NCI-H510A treated with DMSO at 0.1 percent for 48 hours (cell line): ENCODE measurements at regions not wholly inside any gene's neighbourhood (a gene's known extent, or its start where the extent isn't known, plus 50 kb on each side); places are given as distances from the start of the nearest gene placed in this dataset.

Experiments
- DNase-seq: peaks from one replicate; lab custom pipeline; 2025; lab: John Stamatoyannopoulos, UW

DNA sequence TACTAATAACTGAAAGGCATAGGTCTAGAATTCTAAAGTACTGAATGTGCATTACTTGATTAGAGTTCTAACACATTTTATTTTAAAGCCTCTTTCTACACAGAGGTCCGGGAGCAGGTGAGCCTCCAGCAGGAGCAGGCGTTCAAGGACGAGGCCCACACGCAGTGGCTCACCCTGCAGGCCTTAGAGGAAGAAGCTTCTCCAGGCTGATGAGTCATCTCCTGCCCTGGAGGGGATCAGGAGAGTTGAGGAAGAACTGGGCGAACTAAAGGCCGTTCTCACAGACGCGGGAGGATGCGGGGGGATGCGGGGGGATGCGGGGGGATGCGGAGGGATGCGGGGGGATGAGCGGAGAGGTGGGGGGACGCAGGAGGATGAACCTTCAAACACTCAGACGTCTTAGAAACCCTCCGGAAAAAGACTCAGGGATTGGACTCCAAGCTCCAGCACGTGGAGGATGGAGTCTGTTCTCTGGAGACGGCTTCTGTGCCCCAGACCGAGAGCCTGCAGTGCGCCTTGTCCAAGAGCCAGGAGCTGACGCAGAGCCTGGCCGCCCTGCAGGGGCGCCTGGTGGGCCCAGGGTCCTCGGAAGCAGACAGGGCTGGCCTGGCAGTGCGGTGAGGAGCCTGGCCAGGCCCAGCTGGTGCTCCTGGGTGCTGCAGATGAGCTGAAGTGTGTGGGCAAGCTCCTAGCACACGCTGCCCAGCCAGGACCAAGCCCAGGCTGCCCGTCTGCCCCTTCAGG, 433.7 kb upstream of the TPK1 start:
- DNase-seq = no peak

DNA sequence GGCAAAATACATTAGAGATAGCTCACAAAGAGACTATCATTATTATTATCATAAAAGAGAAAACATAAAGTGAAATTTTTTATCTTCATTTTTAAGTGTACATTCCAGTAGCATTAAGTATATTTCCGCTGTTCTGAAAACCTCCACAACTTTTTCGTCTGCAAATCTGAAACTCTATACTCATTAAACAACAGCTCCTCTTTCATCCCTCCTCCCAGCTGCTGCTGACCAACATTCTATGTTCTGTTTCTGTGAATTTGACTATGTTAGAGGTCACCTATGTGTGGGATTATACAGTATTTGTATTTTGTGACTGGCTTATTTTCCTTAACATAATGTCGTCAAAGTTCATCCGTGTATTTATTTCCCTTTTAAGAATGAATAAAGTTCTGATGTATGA, 429.3 kb upstream of the TPK1 start:
- no peak for DNase-seq

DNA sequence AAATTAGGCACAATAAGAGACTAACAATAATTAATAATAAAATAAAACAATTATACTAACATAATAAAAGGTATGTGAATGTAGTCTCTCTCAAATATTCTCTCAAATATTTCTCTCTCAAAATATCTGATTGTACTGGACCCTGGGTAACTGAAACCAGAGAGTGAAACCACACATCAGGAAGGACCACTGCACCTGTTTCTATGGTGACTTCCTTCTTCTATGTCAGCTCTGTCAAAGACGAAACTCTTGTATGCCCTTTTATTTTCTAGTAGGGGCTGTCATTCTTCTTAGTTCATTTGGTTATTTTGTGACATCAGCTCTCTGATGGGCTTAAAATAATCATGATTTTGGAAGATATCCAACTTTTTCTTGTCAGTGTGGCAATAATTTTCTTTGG, 428.0 kb upstream of the TPK1 start:
- no peak for DNase-seq

DNA sequence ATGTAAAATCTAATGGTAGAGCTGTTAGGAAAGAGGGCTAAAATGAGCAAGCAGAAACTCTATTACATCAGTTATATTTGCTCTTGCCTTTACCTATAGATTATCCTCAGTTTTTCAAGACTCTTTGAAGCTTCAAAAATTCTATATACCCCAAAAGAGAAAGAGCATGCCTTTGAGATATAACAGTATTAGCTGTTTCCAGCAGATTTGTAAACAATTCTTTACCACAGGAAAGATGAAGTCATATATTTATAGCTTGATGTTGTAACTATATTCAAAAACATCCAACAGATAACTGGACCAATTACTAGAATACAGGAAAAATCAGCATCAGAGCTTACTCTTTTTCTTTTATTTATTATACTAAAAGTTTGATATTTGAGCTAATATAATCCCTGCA, 416.2 kb upstream of the TPK1 start:
- no peak for DNase-seq

DNA sequence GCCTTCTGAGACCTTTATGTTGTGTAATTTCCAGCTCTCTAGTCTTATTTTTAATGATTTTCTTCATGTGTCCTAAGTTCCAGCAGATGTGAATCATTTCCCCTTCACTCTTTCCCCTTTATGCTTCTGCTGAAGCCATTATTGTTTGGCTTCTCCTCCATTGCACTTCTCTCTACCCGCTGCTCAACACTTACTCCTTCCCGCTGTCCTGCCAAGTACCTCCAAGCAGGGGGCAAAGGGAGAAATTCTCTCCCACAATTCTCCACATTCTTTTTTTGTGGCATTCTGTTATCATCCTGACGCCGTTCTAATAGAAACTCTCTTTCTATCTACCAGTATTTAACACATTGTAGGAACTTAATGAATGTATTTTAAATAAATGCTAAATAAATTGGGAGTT, 388.9 kb upstream of the TPK1 start:
- DNase-seq = no peak

DNA sequence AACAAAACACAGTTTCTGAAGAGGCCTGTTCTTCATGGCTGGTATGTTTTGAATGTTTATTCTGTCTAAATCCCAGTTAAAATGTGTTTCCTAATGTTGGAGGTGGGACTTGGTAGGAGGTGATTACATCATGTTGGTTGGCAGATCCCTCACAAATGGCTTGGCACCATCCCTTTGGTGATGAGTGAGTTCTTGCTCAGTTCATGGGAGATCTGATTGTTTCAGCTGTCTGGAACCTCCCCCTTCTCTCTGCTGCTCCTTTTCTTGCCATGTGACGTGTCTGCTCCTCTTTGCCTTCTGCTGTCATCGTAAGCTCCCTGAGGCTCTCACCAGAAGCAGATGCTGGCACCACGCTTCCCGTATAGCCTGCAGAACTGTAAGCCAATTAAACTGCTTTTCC, 383.6 kb upstream of the TPK1 start:
- DNase-seq = no peak

DNA sequence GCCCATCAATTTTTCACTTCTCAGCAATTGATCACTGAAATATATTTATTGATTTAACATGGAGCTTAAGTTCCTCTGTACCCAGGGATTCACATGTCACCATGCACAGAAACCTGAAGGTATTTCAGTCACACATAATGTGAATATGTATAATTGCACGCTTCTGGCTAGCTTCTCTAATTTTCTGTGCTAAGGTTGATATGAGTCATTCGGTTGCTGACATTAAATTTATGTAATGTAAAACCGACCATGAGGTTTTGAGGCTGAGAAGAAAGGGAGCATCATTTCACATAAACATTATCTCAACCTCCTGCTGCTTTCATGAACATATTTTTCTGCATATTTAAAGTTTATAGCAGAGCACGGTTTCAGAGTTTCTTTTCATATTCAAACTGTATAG, 381.0 kb upstream of the TPK1 start:
- DNase-seq = no peak

DNA sequence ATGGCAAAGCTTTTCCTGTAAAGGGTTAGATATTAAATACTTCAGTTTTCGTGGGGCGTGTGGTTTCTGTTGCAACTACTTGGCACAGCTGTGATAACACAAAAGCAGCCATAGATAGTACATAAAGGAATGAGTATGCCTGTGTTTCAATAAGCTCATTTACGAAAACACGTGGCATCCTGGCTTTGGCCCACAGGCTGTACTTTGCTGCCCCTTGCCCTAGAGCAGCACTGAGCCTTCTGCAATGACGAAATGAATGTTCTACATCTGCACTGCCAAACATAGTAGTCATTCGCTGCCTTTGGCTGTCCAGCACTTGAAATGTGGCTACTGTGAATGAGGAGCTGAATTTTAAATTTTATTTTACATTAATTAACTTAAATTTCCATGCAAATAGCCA, 376.2 kb upstream of the TPK1 start:
- no peak for DNase-seq

DNA sequence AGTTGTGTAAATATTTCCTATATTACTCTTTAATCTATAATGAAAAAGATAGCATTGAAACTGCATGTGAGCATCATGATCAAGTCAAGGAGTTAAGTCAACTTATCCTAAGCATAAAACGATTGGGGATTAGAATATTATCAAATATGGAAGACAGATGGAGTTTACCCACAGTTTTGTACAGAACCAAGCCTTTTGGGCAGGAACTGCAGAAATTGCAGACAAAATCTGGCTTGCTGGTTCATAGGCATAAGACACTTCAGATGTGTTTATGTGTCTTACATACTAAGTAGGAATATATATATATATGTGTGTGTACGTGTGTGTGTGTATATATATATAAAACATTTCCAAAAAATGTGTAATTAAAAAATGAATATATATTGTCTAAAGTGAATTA, 375.4 kb upstream of the TPK1 start:
- no peak for DNase-seq

DNA sequence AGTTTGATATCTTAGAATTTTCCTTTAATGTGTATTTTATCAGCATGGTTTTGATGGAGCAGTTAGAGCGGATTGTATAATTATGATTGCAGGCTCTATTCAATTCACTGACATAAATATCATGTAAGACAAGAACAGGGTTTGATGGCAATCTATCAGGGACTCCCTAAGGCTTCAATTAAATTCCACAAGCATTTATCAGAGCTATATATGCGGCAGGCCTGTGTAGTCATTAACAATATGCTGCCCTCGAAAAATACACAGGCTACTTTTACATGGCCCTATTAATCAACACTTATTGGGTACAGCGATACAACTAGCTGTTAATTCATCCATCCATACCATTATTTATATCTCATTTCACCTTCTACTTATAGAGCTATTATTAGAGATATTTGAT, 358.1 kb upstream of the TPK1 start:
- no peak for DNase-seq

DNA sequence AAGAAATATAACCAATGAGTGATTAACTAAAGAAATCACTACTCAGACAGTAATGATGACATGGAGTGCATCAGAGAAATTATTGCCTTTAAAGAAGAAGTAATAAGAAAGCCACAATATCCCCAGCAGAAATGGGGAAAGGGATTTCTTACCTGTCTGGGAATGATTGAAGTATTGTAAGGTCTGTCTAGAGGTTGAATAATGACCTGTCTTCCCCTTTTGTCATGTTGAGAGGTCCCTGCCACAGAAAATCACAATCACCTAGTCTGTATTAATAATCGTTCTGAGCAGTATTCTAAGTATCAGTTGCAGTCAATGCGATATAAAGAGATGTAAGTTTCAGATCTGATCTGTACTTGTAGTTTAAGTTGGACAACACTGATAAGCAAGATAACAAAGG, 349.1 kb upstream of the TPK1 start:
- no peak for DNase-seq

DNA sequence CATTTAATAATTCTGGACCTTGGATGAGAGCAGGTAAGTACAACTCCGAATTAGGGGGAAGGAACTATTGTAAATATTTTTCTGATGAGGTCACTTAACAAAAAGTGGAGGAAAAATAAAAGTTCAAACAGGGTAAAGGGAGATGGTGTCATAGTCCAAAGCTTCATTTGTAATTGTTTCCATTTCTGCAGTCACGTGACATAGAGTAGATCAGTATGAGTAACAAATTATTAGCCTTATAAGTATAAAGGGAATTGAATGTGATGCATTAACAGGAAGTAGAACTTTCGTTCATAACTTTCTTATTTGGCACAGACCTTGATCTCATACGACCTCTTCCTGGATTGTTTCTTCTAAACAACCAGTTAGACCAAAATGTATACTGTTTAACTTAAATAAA, 347.2 kb upstream of the TPK1 start:
- DNase-seq = no peak

DNA sequence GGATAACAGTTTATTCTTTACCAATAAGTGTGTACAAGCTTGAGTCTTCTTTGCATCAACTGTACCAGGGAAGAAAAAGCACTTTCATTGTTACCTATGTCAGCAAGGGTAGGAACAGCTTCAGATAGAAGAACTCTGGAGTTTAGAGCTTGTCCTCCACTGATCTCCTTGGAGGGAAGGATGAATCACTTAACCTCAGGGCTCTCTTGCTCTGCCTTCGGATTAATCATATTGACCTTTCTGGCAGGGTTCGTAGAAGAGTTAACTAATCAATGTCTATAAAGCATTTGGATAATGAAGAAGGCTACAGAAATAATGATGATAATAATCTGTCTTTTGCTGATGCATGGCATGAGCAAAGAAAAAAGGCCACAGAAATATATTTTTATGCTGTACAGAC, 339.5 kb upstream of the TPK1 start:
- DNase-seq = no peak

DNA sequence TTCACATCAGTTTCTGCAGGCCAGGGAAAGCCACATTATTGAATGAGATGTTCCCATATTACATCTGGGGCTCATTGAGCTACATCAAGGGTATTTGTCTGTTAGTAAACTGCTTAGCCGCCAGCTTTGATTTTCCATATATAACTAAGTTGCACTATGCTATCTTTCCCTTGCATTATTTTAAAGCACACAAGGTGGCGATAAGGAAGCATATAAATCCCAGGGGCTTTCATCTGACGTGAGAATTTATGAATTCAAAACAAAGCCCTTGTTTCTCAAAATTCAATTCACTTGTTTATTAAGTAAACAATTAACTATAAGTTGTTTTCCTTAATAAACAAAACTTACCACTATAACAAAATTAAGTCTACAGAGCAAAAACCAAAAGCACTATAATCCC, 334.1 kb upstream of the TPK1 start:
- peak; percentile 20 for DNase-seq

DNA sequence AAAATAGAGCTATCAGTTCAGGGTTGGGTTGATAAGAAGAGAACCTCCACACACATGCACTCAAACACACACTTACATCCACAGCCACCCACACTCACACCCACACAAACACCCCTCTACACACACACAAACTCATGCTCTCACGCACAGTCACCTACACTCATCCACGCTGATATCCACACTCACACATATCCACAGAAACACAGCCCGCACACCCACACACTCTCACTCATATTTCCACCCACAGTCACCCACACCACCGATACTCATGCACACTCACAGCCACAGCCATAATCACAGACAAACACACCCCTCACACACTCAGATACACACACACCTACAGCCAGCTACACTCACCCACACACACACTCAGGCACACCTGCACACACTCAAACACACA, 333.0 kb upstream of the TPK1 start:
- DNase-seq = no peak

DNA sequence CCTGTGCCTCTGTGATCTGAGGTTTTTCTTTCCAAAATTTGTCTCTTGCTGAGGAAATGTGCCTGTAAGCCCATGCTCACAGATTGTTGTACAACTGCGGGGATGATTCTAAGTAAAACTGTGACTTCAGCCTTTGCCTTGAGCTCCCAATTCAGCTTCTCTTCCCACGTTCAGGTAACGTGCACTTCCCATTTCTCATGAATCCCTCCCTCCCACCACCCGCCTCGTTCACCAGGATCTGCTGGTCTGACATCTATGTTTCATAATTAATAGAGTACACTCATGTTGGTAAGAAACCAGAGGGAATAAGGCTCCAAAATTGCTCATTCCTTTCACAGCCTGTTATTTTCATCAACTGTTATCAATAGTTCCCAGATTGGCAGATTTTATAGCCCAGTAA, 332.6 kb upstream of the TPK1 start:
- no peak for DNase-seq

DNA sequence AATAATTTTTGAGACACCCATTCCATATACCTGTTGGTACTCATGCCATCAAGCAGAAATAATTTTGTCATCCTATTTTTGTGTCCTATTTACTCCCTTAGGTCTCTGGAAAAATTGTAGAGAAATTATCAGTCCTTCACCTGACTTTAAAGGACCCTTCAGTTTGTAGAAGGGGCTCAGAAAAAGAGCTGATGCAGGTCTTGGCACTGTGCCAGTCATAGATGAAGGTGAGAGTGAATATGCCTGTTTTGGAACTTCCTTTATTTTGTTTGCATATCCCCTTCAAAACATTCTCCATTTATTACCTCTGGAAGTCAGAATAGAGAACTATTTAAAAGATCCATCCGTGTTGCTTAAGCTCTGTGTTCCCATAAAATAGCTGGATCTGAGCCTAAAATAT, 321.0 kb upstream of the TPK1 start:
- no peak for DNase-seq

DNA sequence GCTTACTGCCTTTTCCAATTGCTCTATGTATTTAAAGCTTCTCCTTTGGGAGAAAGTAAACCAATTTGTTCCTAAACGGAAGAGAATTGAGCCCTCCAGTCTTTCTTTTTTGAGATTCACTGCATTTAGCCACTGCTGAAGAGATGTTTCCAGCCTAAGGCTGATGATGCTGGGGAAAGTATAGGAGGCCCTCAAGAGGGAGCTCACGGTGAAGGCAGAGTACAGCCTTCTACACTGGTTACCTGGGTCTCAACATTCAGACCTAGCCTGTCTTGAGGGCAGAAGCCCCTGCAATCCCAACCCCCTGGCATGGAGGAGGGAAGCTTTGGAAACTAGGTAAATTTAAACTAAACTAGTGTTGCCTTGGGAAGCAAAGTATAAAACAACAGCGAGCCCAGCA, 316.7 kb upstream of the TPK1 start:
- DNase-seq = no peak

DNA sequence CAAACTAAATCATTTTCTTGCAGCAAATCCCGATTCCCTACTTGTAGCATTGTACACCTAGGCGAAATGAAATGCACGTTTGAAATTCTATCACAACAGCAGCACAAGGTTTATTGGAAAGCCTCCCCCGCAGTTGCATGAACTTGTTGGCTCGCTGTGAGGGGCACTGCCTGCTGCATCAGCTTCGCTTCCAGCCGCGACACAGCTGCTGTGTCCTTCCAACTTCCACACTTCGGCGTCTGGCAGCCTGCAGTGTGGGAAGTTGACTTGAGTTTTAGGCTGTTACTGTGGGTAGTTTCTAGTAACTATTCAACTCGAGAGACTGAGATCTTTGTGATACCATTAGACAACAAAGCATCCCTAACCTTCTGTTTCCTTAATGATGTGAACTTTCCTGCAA, 315.8 kb upstream of the TPK1 start:
- no peak for DNase-seq

DNA sequence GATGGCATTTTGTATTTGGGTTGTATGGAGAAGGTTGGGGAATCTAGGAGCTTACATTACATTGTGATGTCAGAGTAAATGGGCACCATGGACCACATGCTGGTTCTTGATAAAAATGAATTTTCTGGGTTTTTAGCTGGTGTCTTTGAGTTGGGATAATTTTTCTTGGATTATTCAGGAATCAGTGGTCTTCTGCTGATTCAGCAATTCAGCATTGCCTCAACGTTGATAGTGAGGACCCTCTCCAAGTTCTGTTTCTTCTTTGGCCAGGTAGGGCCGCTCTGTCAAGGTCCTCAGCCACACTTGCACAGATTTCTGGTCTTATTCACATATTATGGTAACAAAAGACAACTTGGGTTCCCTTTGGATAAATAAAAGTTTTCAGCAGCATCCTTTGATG, 312.0 kb upstream of the TPK1 start:
- DNase-seq = no peak

DNA sequence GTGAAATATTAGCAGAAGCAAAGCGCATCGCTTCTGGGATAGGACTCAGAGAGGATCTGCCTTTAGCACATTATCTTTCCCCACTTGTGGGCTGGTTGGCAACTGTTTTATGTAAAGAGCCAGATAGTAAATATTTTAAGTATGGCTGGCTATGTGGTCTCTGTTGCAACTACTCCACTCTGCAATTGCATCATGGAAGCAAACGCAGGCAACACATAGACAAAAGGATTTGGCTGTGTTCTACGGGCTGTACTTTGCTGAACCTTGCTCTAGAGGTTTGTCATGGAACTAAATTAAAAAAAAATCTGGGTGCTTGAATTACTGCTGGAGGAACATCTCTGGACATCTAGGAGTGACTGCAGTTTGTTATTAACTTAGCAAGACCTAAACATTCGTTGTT, 307.8 kb upstream of the TPK1 start:
- DNase-seq = no peak

DNA sequence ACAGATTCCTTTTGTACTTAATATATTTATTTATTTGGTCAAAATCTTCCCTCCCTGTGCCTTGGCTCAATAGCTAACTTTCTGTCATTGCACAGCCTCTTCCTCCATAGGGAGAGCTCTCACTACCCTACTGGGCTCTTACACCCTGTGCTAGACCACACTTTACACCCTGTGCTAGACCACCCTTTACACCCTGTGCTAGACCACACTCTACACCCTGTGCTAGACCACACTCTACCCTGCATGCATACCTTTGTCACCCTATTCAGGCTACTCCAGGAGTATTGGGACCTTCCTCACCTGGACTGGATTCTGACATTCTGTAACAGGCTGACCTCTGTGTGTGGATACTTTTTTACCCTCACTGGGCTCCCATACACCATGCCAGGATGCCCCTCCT, 298.5 kb upstream of the TPK1 start:
- no peak for DNase-seq

DNA sequence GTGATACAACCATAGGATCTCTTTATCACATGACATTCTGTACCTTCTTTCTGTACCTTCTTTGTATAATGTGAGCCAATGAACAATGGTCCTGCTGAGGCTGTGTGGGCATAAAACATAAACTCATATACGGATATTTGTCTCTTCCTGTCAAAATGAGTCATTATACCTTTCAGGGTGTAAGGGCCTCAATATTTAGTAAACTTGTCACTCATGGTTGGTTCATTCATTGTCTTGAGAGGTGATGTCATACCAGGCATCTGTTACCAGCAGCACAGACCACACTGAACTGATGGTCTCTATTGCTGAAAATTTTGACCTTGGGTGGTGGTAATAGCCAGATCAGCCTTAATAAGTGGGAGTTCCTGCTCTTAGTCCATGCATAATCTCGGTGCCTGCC, 287.6 kb upstream of the TPK1 start:
- no peak for DNase-seq

DNA sequence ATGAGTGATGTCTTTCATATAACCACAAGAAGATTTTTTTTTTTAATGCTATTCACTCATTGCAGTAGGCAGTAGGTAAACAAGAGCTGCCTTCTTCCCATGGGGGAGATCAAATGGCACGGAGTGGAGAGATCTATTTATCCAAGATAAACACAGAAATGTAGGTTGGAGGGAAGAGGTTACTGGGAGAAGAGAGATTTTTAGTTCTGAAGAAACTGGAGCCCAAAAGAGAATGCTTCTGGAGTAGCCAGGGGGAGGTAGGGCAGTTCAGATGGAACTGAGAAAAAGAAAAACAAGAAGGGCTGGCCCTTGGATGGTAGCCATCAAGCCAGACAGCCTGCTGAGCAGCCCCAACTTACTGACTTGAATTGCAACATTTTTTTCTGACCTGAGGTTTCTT, 270.1 kb upstream of the TPK1 start:
- DNase-seq = peak; percentile 10

DNA sequence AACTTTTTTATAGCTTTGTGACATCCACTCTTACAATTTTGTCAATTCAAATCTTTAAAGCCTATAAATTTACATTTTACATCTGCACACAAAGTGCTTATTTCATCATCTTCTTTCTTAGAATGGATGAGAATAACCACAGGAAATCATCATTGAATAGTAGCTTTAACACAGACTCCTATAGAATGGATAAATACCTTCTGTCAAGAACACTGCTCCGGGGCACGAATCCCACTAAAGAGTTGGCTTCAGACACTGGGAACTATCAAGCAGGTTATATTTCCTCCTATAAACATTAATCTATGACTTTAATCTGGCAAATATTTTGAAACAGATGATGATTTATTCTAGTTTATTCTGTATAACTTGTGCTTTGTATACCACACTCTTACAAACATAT, 269.7 kb upstream of the TPK1 start:
- no peak for DNase-seq
